C4-2B (cell line): ENCODE measurements at regions not wholly inside any gene's neighbourhood (a gene's known extent, or its start where the extent isn't known, plus 50 kb on each side); places are given as distances from the start of the nearest gene placed in this dataset.

Experiments used
- CTCF ChIP-seq: fragments of 450-650 bp; conservative IDR thresholded peaks from 2 replicates; pipeline ENCODE4 v1.5.1; 2017; ENCODE audit warnings: mild to moderate bottlenecking
- ZFX ChIP-seq: fragments of 450-650 bp; IDR thresholded peaks from 2 replicates; pipeline ENCODE4 v1.6.1; 2017

GRCh38 chr2:16062471-16063250, 122.3 kb downstream of the MYCN start:
- TF ChIP-seq CTCF, result no peak
- no peak for TF ChIP-seq ZFX
